ENCODE measurements at regions not wholly inside any gene's neighbourhood (a gene's known extent, or its start where the extent isn't known, plus 50 kb on each side); places are given as distances from the start of the nearest gene placed in this dataset.

DNA sequence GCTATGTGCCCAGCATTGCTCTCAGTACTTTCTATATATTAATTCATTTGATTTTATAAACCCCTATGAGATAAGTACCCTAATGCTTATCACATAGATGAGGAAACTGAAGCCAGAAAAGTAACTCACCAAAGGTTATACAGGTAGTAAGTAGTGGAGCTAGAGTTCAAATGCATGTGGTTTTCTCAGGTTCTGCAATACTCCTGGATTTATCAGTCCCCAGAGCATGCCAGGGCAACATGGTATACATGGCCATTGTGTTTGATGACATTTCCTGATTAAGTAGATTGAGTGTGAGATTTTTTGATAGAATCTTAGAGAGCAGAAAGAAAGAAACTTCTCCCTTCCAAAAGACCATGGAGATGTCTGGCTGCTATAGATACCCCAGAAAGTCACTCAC, 233.1 kb downstream of the IKZF2 start:
- TF ChIP-seq, protein P1, sequence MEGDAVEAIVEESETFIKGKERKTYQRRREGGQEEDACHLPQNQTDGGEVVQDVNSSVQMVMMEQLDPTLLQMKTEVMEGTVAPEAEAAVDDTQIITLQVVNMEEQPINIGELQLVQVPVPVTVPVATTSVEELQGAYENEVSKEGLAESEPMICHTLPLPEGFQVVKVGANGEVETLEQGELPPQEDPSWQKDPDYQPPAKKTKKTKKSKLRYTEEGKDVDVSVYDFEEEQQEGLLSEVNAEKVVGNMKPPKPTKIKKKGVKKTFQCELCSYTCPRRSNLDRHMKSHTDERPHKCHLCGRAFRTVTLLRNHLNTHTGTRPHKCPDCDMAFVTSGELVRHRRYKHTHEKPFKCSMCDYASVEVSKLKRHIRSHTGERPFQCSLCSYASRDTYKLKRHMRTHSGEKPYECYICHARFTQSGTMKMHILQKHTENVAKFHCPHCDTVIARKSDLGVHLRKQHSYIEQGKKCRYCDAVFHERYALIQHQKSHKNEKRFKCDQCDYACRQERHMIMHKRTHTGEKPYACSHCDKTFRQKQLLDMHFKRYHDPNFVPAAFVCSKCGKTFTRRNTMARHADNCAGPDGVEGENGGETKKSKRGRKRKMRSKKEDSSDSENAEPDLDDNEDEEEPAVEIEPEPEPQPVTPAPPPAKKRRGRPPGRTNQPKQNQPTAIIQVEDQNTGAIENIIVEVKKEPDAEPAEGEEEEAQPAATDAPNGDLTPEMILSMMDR (IDR thresholded peaks at IDR 0.05; ENCODE audit: insufficient read depth, low read depth, low read length): no peak
- TF ChIP-seq EZH2 (IDR thresholded peaks at IDR 0.05; ENCODE audit: insufficient read depth, low read length): no peak
